NT2/D1 (cell line): ENCODE measurements at regions not wholly inside any gene's neighbourhood (a gene's known extent, or its start where the extent isn't known, plus 50 kb on each side); places are given as distances from the start of the nearest gene placed in this dataset.

ENCODE experiments used
- DNase-seq: peaks from one replicate; pipeline ENCODE4 v3.0.0-alpha.2; 2011; ENCODE audit warnings: low read depth, low spot score
- H3K27me3 ChIP-seq: 2 replicates; pipeline ENCODE4 v1.6.0; 2011; ENCODE audit warnings: mild to moderate bottlenecking; ENCODE audit not compliant: insufficient read length, insufficient read depth
- H3K36me3 ChIP-seq: 2 replicates; pipeline ENCODE4 v1.6.1; 2011; ENCODE audit warnings: mild to moderate bottlenecking, low read length, mixed read lengths; ENCODE audit not compliant: insufficient read depth, insufficient read length
- H3K4me1 ChIP-seq: 2 replicates; pipeline ENCODE4 v1.5.1; 2011; ENCODE audit not compliant: insufficient read depth, insufficient read length
- H3K4me3 ChIP-seq: 2 replicates; pipeline ENCODE4 v1.5.1; 2011; ENCODE audit warnings: low read depth; ENCODE audit not compliant: insufficient read length
- H3K9ac ChIP-seq: 2 replicates; pipeline ENCODE4 v1.6.0; 2011; ENCODE audit warnings: low read depth; ENCODE audit not compliant: insufficient read length
- H3K9me3 ChIP-seq: 2 replicates; pipeline ENCODE4 v1.5.1; 2011; ENCODE audit warnings: mild to moderate bottlenecking, low read length; ENCODE audit not compliant: insufficient read depth
- SUZ12 ChIP-seq: IDR thresholded peaks from 2 replicates; pipeline ENCODE4 v1.6.1; 2011; ENCODE audit not compliant: insufficient read length, insufficient read depth; ENCODE audit errors: extremely low read depth
- YY1 ChIP-seq: IDR thresholded peaks from 2 replicates; pipeline ENCODE4 v1.6.1; 2011; ENCODE audit not compliant: insufficient read length, insufficient read depth
- ZNF274 ChIP-seq: IDR thresholded peaks from 2 replicates; pipeline ENCODE4 v1.6.1; 2011; ENCODE audit warnings: mild to moderate bottlenecking, low read depth, low read length

GRCh38 chr20:4453359-4453758 is 204.3 kb upstream of the ADRA1D start:
- Histone ChIP-seq H3K36me3 (no peaks in the 10 kb centered on the region), H3K4me1 (no peaks in the 10 kb centered on the region), H3K9me3 (no peaks in the 10 kb centered on the region; the same call in 1 of the 2 replicates), H3K27me3 (no peaks in the 10 kb centered on the region), H3K9ac (no peak overlapping the region), H3K4me3 (no peak overlapping the region)
- no peak for DNase-seq
- TF ChIP-seq SUZ12 (no peak), ZNF274 (no peak), YY1 (no peak)

GRCh38 chr20:4451487-4452081 is 202.5 kb upstream of the ADRA1D start:
- TF ChIP-seq YY1 (no peak), ZNF274 (no peak), SUZ12 (no peak)
- Histone ChIP-seq H3K4me3 (no peak overlapping the region), H3K9ac (no peak overlapping the region), H3K27me3 (no peaks in the 10 kb centered on the region), H3K9me3 (peaks cover 5% of the 10 kb centered on the region), H3K36me3 (no peaks in the 10 kb centered on the region), H3K4me1 (no peaks in the 10 kb centered on the region)
- DNase-seq: no peak

- H3K27me3 ChIP-seq: no peaks in the 10 kb centered on the region
- TF ChIP-seq SUZ12 (no peak), YY1 (no peak), ZNF274 (no peak)
- peaks cover 7% of the 10 kb centered on the region; the same call in 1 of the 2 replicates for H3K9me3 ChIP-seq
- no peaks in the 10 kb centered on the region for H3K36me3 ChIP-seq
- H3K4me3 ChIP-seq: no peak overlapping the region
- no peak for DNase-seq
- no peaks in the 10 kb centered on the region for H3K4me1 ChIP-seq
- H3K9ac ChIP-seq: no peak overlapping the region
These were observed 201.0 kb upstream of the ADRA1D start for GRCh38 chr20:4449957-4450715.

GRCh38 chr20:4445784-4446183 is 196.7 kb upstream of the ADRA1D start:
- Histone ChIP-seq H3K4me1 (no peaks in the 10 kb centered on the region), H3K27me3 (no peaks in the 10 kb centered on the region), H3K36me3 (no peaks in the 10 kb centered on the region), H3K9ac (no peak overlapping the region), H3K4me3 (no peak overlapping the region), H3K9me3 (peaks cover 7% of the 10 kb centered on the region; the same call in 1 of the 2 replicates)
- no peak for DNase-seq
- TF ChIP-seq ZNF274 (no peak), YY1 (no peak), SUZ12 (no peak)

- Histone ChIP-seq H3K36me3 (no peaks in the 10 kb centered on the region), H3K9ac (no peak overlapping the region), H3K4me3 (no peak overlapping the region), H3K27me3 (no peaks in the 10 kb centered on the region), H3K4me1 (no peaks in the 10 kb centered on the region), H3K9me3 (peaks cover 7% of the 10 kb centered on the region; the same call in 1 of the 2 replicates)
- no peak for DNase-seq
- TF ChIP-seq YY1 (no peak), ZNF274 (no peak), SUZ12 (no peak)
These were observed 196.2 kb upstream of the ADRA1D start for GRCh38 chr20:4445331-4445730.

GRCh38 chr20:4444404-4444803 is 195.3 kb upstream of the ADRA1D start:
- DNase-seq: no peak
- Histone ChIP-seq H3K36me3 (no peaks in the 10 kb centered on the region), H3K4me1 (no peaks in the 10 kb centered on the region), H3K9me3 (peaks cover 7% of the 10 kb centered on the region; the same call in 1 of the 2 replicates), H3K27me3 (no peaks in the 10 kb centered on the region), H3K4me3 (no peak overlapping the region), H3K9ac (no peak overlapping the region)
- TF ChIP-seq YY1 (no peak), SUZ12 (no peak), ZNF274 (no peak)

GRCh38 chr20:4443016-4443415 is 193.9 kb upstream of the ADRA1D start:
- Histone ChIP-seq H3K4me1 (no peaks in the 10 kb centered on the region), H3K27me3 (no peaks in the 10 kb centered on the region), H3K9me3 (peaks cover 7% of the 10 kb centered on the region; the same call in 1 of the 2 replicates), H3K36me3 (no peaks in the 10 kb centered on the region), H3K9ac (no peak overlapping the region), H3K4me3 (no peak overlapping the region)
- TF ChIP-seq ZNF274 (no peak), YY1 (no peak), SUZ12 (no peak)
- DNase-seq: no peak
